ENCODE measurements at regions not wholly inside any gene's neighbourhood (a gene's known extent, or its start where the extent isn't known, plus 50 kb on each side); places are given as distances from the start of the nearest gene placed in this dataset.
"Not testable (repeated sequence)": the region's sequence is repeated elsewhere in the genome, so short reads cannot be mapped to it uniquely, and the experiment has no call there.

DNA sequence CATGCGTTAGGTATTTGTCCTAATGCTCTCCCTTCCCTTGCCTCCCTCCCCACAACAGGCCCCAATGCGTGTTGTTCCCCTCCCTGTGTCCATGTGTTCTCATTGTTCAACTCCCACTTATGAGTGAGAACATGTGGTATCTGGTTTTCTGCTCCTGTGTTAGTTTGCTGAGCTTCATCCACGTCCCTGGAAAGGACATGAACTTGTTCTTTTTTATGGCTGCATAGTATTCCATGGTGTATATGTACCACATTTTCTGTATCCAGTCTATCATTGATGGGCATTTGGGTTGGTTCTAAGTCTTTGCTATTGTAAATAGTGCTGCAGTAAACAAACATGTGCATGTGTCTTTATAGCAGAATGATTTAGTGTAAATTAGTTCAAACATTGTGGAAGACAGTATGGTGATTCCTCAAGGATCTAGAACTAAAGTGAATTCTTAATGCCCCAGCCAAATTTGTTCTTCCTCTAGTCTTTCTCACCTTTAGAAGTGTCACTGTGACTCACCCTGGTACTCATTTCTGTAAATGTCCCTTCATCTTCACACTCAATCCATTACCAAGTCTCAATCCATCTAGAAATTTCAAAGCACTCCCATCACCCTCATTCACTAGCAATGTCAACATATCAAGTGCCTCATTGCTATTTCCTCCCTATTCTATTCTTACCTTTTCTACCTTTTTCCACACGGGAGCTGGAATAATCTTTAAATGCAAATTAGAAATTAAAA, 123.9 kb downstream of the MREG start:
- H3K27ac ChIP-seq; H4K20me1 ChIP-seq (ENCODE audit: insufficient read depth); H3K36me3 ChIP-seq (ENCODE audit: low read depth); H3K27me3 ChIP-seq (replicated peaks; ENCODE audit: insufficient read depth); H3K9me2 ChIP-seq (ENCODE audit: insufficient read depth); H2AFZ ChIP-seq; H3K4me3 ChIP-seq; H3K4me2 ChIP-seq (ENCODE audit: unreplicated experiment); H3K9me3 ChIP-seq (ENCODE audit: low read depth); in situ Hi-C loops (cut with MboI); DNase-seq; H3K9ac ChIP-seq; H3K79me2 ChIP-seq (ENCODE audit: insufficient read depth): not testable (repeated sequence)
- Histone ChIP-seq H3K4me1 (ENCODE audit: insufficient read depth) (peaks cover 15% of the 10 kb centered on the region), H3F3A (ENCODE audit: insufficient read depth) (peaks cover 11% of the 10 kb centered on the region; the same call in 1 of the 2 replicates)
- whole genome bisulfite sequencing, 2 experiments (ENCODE audit: low coverage in 1 of 2, low lambda C conversion rate in 2 of 2, missing lambda C conversion rate in 2 of 2): 89 to 91% methylated on average over 4 of the region's 4 CpGs

DNA sequence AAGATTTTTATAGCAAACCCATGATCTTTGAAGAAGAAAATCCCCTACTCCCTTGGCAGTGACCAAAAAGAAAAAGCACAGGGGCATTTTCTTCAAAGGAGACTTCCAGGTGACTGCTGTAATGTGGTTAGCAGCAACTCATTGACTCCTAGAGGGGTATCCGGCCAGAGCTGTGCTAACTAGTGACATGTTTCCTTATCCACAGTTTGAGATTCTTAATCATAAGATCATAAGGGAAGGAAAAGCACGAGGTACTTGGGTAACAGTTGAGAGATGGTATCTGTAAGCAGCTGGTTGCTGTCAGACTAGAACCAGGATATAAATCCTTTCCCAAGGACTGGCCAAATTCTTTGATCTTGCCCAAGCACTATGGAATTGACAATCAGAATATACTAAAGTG, 124.7 kb downstream of the MREG start:
- Histone ChIP-seq H4K20me1 (ENCODE audit: insufficient read depth) (no peaks in the 10 kb centered on the region), H3K79me2 (ENCODE audit: insufficient read depth) (no peaks in the 10 kb centered on the region), H3F3A (ENCODE audit: insufficient read depth) (peaks cover 11% of the 10 kb centered on the region; the same call in 1 of the 2 replicates), H3K36me3 (ENCODE audit: low read depth) (no peaks in the 10 kb centered on the region), H3K9me2 (ENCODE audit: insufficient read depth) (no peaks in the 10 kb centered on the region), H3K4me1 (ENCODE audit: insufficient read depth) (peaks cover 20% of the 10 kb centered on the region), H3K4me3 (no peak overlapping the region), H3K27me3 (replicated peaks; ENCODE audit: insufficient read depth) (no peaks in the 10 kb centered on the region), H3K27ac (no peak overlapping the region), H3K4me2 (ENCODE audit: unreplicated experiment) (no peak overlapping the region), H2AFZ (no peak overlapping the region), H3K9ac (no peak overlapping the region), H3K9me3 (ENCODE audit: low read depth) (no peaks in the 10 kb centered on the region)
- TF ChIP-seq EZH2 (IDR thresholded peaks at IDR 0.05; ENCODE audit: insufficient read depth, poor library complexity, severe bottlenecking): no peak
- no peak for TF ChIP-seq EZH2phosphoT487 (IDR thresholded peaks at IDR 0.05; ENCODE audit: insufficient read depth, low read depth)
- 13% methylated on average over 2 of the region's 2 CpGs for WGBS, 2 experiments (ENCODE audit: low coverage in 1 of 2, low lambda C conversion rate in 2 of 2, missing lambda C conversion rate in 2 of 2)
- in situ Hi-C loops (cut with MboI): no loop called here
- DNase-seq: no peak

DNA sequence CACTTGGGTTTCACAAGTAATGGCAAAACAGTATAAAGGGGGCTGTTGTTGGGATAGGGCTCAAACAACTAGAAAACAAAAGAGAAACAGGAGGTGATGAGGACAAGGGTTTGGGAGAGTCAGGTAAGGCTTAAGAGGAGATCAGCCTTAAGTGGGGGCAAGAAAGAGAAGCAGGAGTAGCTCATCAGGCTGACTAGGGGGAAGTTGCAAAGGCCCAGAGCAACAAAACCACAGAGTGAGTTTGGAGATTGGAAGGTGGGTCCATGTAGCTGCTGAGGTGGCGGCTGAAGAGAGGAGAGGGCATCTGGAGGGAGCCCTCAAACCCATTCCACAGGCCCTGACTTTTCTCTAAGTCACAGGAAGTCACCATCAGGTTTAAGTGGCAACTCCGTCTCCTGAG, 126.0 kb downstream of the MREG start:
- peaks cover 15% of the 10 kb centered on the region for H3F3A ChIP-seq (ENCODE audit: insufficient read depth)
- no peak overlapping the region for H3K4me3 ChIP-seq
- H3K9ac ChIP-seq: no peak overlapping the region
- H3K4me2 ChIP-seq (ENCODE audit: unreplicated experiment): no peak overlapping the region
- no peak for TF ChIP-seq EZH2phosphoT487 (IDR thresholded peaks at IDR 0.05; ENCODE audit: insufficient read depth, low read depth)
- TF ChIP-seq EZH2 (IDR thresholded peaks at IDR 0.05; ENCODE audit: insufficient read depth, poor library complexity, severe bottlenecking): no peak
- WGBS, 2 experiments (ENCODE audit: low coverage in 1 of 2, low lambda C conversion rate in 2 of 2, missing lambda C conversion rate in 2 of 2): 95 to 98% methylated on average over 2 of the region's 2 CpGs
- H4K20me1 ChIP-seq (ENCODE audit: insufficient read depth): no peaks in the 10 kb centered on the region
- H3K4me1 ChIP-seq (ENCODE audit: insufficient read depth): peaks cover 26% of the 10 kb centered on the region
- H3K9me3 ChIP-seq (ENCODE audit: low read depth): no peaks in the 10 kb centered on the region
- no peaks in the 10 kb centered on the region for H3K27me3 ChIP-seq (replicated peaks; ENCODE audit: insufficient read depth)
- no peaks in the 10 kb centered on the region for H3K79me2 ChIP-seq (ENCODE audit: insufficient read depth)
- in situ Hi-C loops (cut with MboI): no loop called here
- no peak overlapping the region for H3K27ac ChIP-seq
- H2AFZ ChIP-seq: no peak overlapping the region
- no peak for DNase-seq
- H3K9me2 ChIP-seq (ENCODE audit: insufficient read depth): no peaks in the 10 kb centered on the region
- H3K36me3 ChIP-seq (ENCODE audit: low read depth): no peaks in the 10 kb centered on the region

DNA sequence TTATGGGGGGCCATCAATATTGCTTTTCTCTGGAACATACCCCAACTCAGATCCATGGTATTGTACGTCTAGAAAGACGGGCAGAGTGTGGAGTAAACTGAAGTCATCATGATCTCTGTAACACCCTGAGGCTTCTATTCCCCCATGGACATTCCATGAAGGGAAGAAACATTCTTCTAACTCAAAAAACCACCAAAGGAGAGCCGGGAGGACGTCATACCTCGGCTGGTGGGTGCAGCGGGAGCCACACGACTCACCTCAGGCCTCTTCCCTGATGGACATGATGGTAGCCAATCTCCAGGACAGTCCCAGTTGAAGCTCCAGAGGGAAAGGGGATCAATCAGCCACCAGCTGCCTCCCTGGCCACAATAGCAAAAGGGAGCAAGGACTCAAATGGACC, 127.3 kb downstream of the MREG start:
- Histone ChIP-seq H3K36me3 (ENCODE audit: low read depth) (no peaks in the 10 kb centered on the region), H3K9me3 (ENCODE audit: low read depth) (no peaks in the 10 kb centered on the region), H3K4me3 (no peak overlapping the region), H3K9ac (no peak overlapping the region), H3K4me1 (ENCODE audit: insufficient read depth) (peaks cover 37% of the 10 kb centered on the region), H3K9me2 (ENCODE audit: insufficient read depth) (no peaks in the 10 kb centered on the region), H3K4me2 (ENCODE audit: unreplicated experiment) (no peak overlapping the region), H3K27ac (0 out of 2 replicates have a peak overlapping the region, but pooled peaks have one; percentile 68), H3F3A (ENCODE audit: insufficient read depth) (peaks cover 26% of the 10 kb centered on the region), H3K79me2 (ENCODE audit: insufficient read depth) (no peaks in the 10 kb centered on the region), H4K20me1 (ENCODE audit: insufficient read depth) (no peaks in the 10 kb centered on the region), H2AFZ (peak overlapping the region; percentile 39; the same call in 1 of the 2 replicates), H3K27me3 (replicated peaks; ENCODE audit: insufficient read depth) (no peaks in the 10 kb centered on the region)
- in situ Hi-C loops (cut with MboI): no loop called here
- no peak for DNase-seq
- 92 to 97% methylated on average over 7 of the region's 7 CpGs for WGBS, 2 experiments (ENCODE audit: low coverage in 1 of 2, low lambda C conversion rate in 2 of 2, missing lambda C conversion rate in 2 of 2)
- no peak for TF ChIP-seq EZH2 (IDR thresholded peaks at IDR 0.05; ENCODE audit: insufficient read depth, poor library complexity, severe bottlenecking)
- TF ChIP-seq EZH2phosphoT487 (IDR thresholded peaks at IDR 0.05; ENCODE audit: insufficient read depth, low read depth): no peak
